GM23338 (cell line): ENCODE measurements at regions not wholly inside any gene's neighbourhood (a gene's known extent, or its start where the extent isn't known, plus 50 kb on each side); places are given as distances from the start of the nearest gene placed in this dataset.

ENCODE experiments used
- ATAC-seq: fragments of 200-7000 bp; cut with Tn5 transposase; 3 replicates; pipeline ENCODE4 v1.9.1; 2020
- DNase-seq: peaks from one replicate; pipeline ENCODE4 v3.0.0-alpha.2; 2015; ENCODE audit warnings: low spot score
- H2AFZ ChIP-seq: fragments of 200-600 bp; sonication (generic); 2 replicates; pipeline ENCODE4 v1.8.0; 2016; ENCODE audit warnings: antibody characterized with exemption, mild to moderate bottlenecking, moderate library complexity
- H3F3A ChIP-seq: fragments of 200-600 bp; sonication (generic); replicated peaks from 2 replicates; pipeline ENCODE4 v1.8.0; 2017; ENCODE audit warnings: antibody characterized with exemption, mixed run types, low read depth
- H3K27ac ChIP-seq: fragments of 200-600 bp; sonication (generic); 2 replicates; pipeline ENCODE4 v1.6.1; 2016; ENCODE audit warnings: low read depth
- H3K27me3 ChIP-seq: fragments of 200-600 bp; sonication (generic); 2 replicates; pipeline ENCODE4 v1.8.0; 2016; ENCODE audit warnings: mild to moderate bottlenecking, mixed run types, moderate library complexity; ENCODE audit not compliant: insufficient read depth
- H3K36me3 ChIP-seq: fragments of 200-600 bp; sonication (generic); 2 replicates; pipeline ENCODE4 v1.8.0; 2016; ENCODE audit warnings: mild to moderate bottlenecking; ENCODE audit not compliant: insufficient read depth
- H3K4me1 ChIP-seq: fragments of 200-600 bp; sonication (generic); 2 replicates; pipeline ENCODE4 v1.8.0; 2016; ENCODE audit warnings: mild to moderate bottlenecking, moderate library complexity; ENCODE audit not compliant: insufficient read depth
- H3K4me2 ChIP-seq: fragments of 200-600 bp; sonication (generic); 2 replicates; pipeline ENCODE4 v1.7.1; 2017; ENCODE audit warnings: mixed run types
- H3K4me3 ChIP-seq: fragments of 200-600 bp; sonication (generic); 2 replicates; pipeline ENCODE4 v1.6.1; 2016; ENCODE audit warnings: mixed run types
- H3K79me2 ChIP-seq: fragments of 200-600 bp; sonication (generic); replicated peaks from 2 replicates; pipeline ENCODE4 v1.8.0; 2017; ENCODE audit warnings: mild to moderate bottlenecking; ENCODE audit not compliant: insufficient read depth
- H3K9me2 ChIP-seq: fragments of 200-600 bp; sonication (generic); 2 replicates; pipeline ENCODE4 v1.8.0; 2017; ENCODE audit not compliant: insufficient read depth
- H4K20me1 ChIP-seq: fragments of 200-600 bp; sonication (generic); replicated peaks from 2 replicates; pipeline ENCODE4 v1.8.0; 2017; ENCODE audit warnings: mild to moderate bottlenecking; ENCODE audit not compliant: insufficient read depth
- H3K27ac Mint-ChIP-seq: 2 replicates; pipeline ENCODE4 v1.8.0; 2020; ENCODE audit warnings: inconsistent platforms, mild to moderate bottlenecking, moderate library complexity, mixed read lengths
- H3K27me3 Mint-ChIP-seq: 3 replicates; pipeline ENCODE4 v1.8.0; 2022; ENCODE audit warnings: low read depth, mild to moderate bottlenecking, moderate library complexity, mixed read lengths, inconsistent platforms; ENCODE audit not compliant: insufficient read depth, poor library complexity
- H3K36me3 Mint-ChIP-seq: 3 replicates; pipeline ENCODE4 v1.8.0; 2021; ENCODE audit warnings: low read depth, mild to moderate bottlenecking, inconsistent platforms, moderate library complexity, mixed read lengths
- H3K4me1 Mint-ChIP-seq: 3 replicates; pipeline ENCODE4 v1.8.0; 2020; ENCODE audit warnings: mild to moderate bottlenecking, inconsistent platforms, mixed read lengths
- H3K4me3 Mint-ChIP-seq: 3 replicates; pipeline ENCODE4 v1.8.0; 2021; ENCODE audit warnings: moderate library complexity, mild to moderate bottlenecking, inconsistent platforms, mixed read lengths
- H3K9me3 Mint-ChIP-seq: 3 replicates; pipeline ENCODE4 v1.8.0; 2020; ENCODE audit warnings: moderate library complexity, mild to moderate bottlenecking, inconsistent platforms, mixed read lengths
- CREB1 ChIP-seq: fragments of 250-450 bp; sonication (Bioruptor Pico); IDR thresholded peaks from 2 replicates; pipeline ENCODE4 v1.5.0; 2020; ENCODE audit warnings: low read depth, mild to moderate bottlenecking, moderate library complexity
- EZH2 ChIP-seq: fragments of 200-600 bp; sonication (generic); IDR thresholded peaks from one replicate; pipeline ENCODE4 v1.8.0; 2017; ENCODE audit warnings: antibody characterized with exemption, mild to moderate bottlenecking, low read depth; ENCODE audit not compliant: unreplicated experiment
- EZH2phosphoT487 ChIP-seq: fragments of 200-600 bp; sonication (generic); IDR thresholded peaks from one replicate; pipeline ENCODE4 v1.8.1; 2018; ENCODE audit warnings: antibody characterized with exemption; ENCODE audit not compliant: unreplicated experiment
- JUNB ChIP-seq: IDR thresholded peaks from one replicate; pipeline ENCODE4 v1.6.1; 2016; ENCODE audit warnings: antibody characterized with exemption; ENCODE audit not compliant: unreplicated experiment
- NANOG ChIP-seq: IDR thresholded peaks from 2 replicates; pipeline ENCODE4 v1.6.1; 2016; ENCODE audit warnings: antibody characterized with exemption, borderline replicate concordance
- POLR2AphosphoS5 ChIP-seq: IDR thresholded peaks from 2 replicates; pipeline ENCODE4 v1.6.1; 2016; ENCODE audit warnings: antibody characterized with exemption, low read depth
- STAT1 ChIP-seq: IDR thresholded peaks from one replicate; pipeline ENCODE4 v1.6.1; 2016; ENCODE audit warnings: antibody characterized with exemption; ENCODE audit not compliant: unreplicated experiment
- ZNF114 ChIP-seq: fragments of 250-450 bp; sonication (Bioruptor Pico); IDR thresholded peaks from 2 replicates; pipeline ENCODE4 v1.5.0; 2020; ENCODE audit warnings: mild to moderate bottlenecking, moderate library complexity
- ZNF331 ChIP-seq: fragments of 250-450 bp; sonication (Bioruptor Pico); IDR thresholded peaks from 2 replicates; pipeline ENCODE4 v1.5.0; 2020; ENCODE audit warnings: low read depth, mild to moderate bottlenecking, moderate library complexity
- TF ChIP-seq, protein P1 (sequence below), 2 experiments: fragments of 200-600 bp in 1 of 2; sonication (generic) in 1 of 2; conservative IDR thresholded peaks; 2 replicates each; pipeline versions ENCODE4 v1.5.1 to v1.6.1; 2016 to 2017; ENCODE audit warnings: antibody characterized with exemption in 2 of 2, low read depth in 2 of 2, mild to moderate bottlenecking in 2 of 2, moderate library complexity in 1 of 2
- TF ChIP-seq, protein P2 (sequence below): IDR thresholded peaks from one replicate; pipeline ENCODE4 v1.6.1; 2018; ENCODE audit warnings: antibody characterized with exemption; ENCODE audit not compliant: unreplicated experiment
- TF ChIP-seq, protein P3 (sequence below): fragments of 250-450 bp; sonication (Bioruptor Pico); IDR thresholded peaks from 2 replicates; pipeline ENCODE4 v1.5.0; 2020; ENCODE audit warnings: mild to moderate bottlenecking, moderate library complexity
- TF ChIP-seq, protein P4 (sequence below): IDR thresholded peaks from 2 replicates; pipeline ENCODE4 v1.6.1; 2016; ENCODE audit warnings: antibody characterized with exemption

DNA sequence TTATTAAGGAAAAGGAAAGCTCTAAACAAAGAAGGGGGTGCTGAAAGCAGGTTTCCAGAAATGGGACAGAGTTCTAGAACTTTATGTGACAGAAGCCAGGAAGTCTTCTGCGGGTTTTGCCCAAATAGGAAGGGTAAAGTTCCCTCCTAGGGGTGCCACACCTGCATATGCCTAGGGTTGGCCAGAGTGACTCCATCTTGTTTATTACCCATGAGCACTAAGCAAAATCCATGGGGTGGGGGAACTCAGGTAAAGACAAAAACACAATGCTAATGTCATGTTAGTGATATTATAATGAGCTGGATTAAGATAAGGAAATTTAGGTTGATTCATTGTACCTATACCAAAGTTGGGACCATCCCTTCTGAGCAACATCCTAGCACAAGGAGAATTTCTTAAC lies 1132.7 kb downstream of the KCNT2 start:
- Mint-ChIP-seq H3K27me3 (no peaks in the 10 kb centered on the region), H3K36me3 (peaks cover 8% of the 10 kb centered on the region; the same call in 2 of the 3 replicates), H3K4me3 (no peak overlapping the region), H3K9me3 (peaks cover 14% of the 10 kb centered on the region), H3K4me1 (no peaks in the 10 kb centered on the region), H3K27ac (no peak overlapping the region)
- no peak for DNase-seq
- Histone ChIP-seq H3K4me1 (no peaks in the 10 kb centered on the region), H3K9me2 (no peaks in the 10 kb centered on the region), H3K79me2 (no peaks in the 10 kb centered on the region), H3K36me3 (no peaks in the 10 kb centered on the region), H3K4me2 (no peak overlapping the region), H3F3A (no peaks in the 10 kb centered on the region), H3K27ac (no peak overlapping the region), H4K20me1 (no peaks in the 10 kb centered on the region), H3K27me3 (no peaks in the 10 kb centered on the region), H3K4me3 (no peak overlapping the region), H2AFZ (no peak overlapping the region)
- TF ChIP-seq ZNF331 (no peak), STAT1 (no peak), POLR2AphosphoS5 (no peak), JUNB (no peak), CREB1 (no peak), EZH2phosphoT487 (no peak), NANOG (no peak), ZNF114 (CRISPR knock-in tag) (no peak), EZH2 (no peak)
- TF ChIP-seq, protein P1, sequence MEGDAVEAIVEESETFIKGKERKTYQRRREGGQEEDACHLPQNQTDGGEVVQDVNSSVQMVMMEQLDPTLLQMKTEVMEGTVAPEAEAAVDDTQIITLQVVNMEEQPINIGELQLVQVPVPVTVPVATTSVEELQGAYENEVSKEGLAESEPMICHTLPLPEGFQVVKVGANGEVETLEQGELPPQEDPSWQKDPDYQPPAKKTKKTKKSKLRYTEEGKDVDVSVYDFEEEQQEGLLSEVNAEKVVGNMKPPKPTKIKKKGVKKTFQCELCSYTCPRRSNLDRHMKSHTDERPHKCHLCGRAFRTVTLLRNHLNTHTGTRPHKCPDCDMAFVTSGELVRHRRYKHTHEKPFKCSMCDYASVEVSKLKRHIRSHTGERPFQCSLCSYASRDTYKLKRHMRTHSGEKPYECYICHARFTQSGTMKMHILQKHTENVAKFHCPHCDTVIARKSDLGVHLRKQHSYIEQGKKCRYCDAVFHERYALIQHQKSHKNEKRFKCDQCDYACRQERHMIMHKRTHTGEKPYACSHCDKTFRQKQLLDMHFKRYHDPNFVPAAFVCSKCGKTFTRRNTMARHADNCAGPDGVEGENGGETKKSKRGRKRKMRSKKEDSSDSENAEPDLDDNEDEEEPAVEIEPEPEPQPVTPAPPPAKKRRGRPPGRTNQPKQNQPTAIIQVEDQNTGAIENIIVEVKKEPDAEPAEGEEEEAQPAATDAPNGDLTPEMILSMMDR (conservative IDR thresholded peaks at IDR 0.05; ENCODE audit: low read depth in 2 of 2) = no peak
- TF ChIP-seq, protein P2, sequence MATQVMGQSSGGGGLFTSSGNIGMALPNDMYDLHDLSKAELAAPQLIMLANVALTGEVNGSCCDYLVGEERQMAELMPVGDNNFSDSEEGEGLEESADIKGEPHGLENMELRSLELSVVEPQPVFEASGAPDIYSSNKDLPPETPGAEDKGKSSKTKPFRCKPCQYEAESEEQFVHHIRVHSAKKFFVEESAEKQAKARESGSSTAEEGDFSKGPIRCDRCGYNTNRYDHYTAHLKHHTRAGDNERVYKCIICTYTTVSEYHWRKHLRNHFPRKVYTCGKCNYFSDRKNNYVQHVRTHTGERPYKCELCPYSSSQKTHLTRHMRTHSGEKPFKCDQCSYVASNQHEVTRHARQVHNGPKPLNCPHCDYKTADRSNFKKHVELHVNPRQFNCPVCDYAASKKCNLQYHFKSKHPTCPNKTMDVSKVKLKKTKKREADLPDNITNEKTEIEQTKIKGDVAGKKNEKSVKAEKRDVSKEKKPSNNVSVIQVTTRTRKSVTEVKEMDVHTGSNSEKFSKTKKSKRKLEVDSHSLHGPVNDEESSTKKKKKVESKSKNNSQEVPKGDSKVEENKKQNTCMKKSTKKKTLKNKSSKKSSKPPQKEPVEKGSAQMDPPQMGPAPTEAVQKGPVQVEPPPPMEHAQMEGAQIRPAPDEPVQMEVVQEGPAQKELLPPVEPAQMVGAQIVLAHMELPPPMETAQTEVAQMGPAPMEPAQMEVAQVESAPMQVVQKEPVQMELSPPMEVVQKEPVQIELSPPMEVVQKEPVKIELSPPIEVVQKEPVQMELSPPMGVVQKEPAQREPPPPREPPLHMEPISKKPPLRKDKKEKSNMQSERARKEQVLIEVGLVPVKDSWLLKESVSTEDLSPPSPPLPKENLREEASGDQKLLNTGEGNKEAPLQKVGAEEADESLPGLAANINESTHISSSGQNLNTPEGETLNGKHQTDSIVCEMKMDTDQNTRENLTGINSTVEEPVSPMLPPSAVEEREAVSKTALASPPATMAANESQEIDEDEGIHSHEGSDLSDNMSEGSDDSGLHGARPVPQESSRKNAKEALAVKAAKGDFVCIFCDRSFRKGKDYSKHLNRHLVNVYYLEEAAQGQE = no peak
- TF ChIP-seq, protein P3, sequence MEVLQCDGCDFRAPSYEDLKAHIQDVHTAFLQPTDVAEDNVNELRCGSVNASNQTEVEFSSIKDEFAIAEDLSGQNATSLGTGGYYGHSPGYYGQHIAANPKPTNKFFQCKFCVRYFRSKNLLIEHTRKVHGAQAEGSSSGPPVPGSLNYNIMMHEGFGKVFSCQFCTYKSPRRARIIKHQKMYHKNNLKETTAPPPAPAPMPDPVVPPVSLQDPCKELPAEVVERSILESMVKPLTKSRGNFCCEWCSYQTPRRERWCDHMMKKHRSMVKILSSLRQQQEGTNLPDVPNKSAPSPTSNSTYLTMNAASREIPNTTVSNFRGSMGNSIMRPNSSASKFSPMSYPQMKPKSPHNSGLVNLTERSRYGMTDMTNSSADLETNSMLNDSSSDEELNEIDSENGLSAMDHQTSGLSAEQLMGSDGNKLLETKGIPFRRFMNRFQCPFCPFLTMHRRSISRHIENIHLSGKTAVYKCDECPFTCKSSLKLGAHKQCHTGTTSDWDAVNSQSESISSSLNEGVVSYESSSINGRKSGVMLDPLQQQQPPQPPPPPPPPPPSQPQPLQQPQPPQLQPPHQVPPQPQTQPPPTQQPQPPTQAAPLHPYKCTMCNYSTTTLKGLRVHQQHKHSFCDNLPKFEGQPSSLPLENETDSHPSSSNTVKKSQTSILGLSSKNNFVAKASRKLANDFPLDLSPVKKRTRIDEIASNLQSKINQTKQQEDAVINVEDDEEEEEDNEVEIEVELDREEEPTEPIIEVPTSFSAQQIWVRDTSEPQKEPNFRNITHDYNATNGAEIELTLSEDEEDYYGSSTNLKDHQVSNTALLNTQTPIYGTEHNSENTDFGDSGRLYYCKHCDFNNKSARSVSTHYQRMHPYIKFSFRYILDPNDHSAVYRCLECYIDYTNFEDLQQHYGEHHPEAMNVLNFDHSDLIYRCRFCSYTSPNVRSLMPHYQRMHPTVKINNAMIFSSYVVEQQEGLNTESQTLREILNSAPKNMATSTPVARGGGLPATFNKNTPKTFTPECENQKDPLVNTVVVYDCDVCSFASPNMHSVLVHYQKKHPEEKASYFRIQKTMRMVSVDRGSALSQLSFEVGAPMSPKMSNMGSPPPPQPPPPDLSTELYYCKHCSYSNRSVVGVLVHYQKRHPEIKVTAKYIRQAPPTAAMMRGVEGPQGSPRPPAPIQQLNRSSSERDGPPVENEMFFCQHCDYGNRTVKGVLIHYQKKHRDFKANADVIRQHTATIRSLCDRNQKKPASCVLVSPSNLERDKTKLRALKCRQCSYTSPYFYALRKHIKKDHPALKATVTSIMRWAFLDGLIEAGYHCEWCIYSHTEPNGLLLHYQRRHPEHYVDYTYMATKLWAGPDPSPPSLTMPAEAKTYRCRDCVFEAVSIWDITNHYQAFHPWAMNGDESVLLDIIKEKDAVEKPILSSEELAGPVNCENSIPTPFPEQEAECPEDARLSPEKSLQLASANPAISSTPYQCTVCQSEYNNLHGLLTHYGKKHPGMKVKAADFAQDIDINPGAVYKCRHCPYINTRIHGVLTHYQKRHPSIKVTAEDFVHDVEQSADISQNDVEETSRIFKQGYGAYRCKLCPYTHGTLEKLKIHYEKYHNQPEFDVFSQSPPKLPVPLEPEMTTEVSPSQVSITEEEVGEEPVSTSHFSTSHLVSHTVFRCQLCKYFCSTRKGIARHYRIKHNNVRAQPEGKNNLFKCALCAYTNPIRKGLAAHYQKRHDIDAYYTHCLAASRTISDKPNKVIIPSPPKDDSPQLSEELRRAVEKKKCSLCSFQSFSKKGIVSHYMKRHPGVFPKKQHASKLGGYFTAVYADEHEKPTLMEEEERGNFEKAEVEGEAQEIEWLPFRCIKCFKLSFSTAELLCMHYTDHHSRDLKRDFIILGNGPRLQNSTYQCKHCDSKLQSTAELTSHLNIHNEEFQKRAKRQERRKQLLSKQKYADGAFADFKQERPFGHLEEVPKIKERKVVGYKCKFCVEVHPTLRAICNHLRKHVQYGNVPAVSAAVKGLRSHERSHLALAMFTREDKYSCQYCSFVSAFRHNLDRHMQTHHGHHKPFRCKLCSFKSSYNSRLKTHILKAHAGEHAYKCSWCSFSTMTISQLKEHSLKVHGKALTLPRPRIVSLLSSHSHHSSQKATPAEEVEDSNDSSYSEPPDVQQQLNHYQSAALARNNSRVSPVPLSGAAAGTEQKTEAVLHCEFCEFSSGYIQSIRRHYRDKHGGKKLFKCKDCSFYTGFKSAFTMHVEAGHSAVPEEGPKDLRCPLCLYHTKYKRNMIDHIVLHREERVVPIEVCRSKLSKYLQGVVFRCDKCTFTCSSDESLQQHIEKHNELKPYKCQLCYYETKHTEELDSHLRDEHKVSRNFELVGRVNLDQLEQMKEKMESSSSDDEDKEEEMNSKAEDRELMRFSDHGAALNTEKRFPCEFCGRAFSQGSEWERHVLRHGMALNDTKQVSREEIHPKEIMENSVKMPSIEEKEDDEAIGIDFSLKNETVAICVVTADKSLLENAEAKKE (CRISPR knock-in tag) = no peak
- TF ChIP-seq, protein P4, sequence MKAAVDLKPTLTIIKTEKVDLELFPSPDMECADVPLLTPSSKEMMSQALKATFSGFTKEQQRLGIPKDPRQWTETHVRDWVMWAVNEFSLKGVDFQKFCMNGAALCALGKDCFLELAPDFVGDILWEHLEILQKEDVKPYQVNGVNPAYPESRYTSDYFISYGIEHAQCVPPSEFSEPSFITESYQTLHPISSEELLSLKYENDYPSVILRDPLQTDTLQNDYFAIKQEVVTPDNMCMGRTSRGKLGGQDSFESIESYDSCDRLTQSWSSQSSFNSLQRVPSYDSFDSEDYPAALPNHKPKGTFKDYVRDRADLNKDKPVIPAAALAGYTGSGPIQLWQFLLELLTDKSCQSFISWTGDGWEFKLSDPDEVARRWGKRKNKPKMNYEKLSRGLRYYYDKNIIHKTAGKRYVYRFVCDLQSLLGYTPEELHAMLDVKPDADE = no peak
- ATAC-seq = no peak
